Progenitor cell of endocrine pancreas (in vitro differentiated cells): ENCODE measurements at regions not wholly inside any gene's neighbourhood (a gene's known extent, or its start where the extent isn't known, plus 50 kb on each side); places are given as distances from the start of the nearest gene placed in this dataset.
"Not testable (repeated sequence)": the region's sequence is repeated elsewhere in the genome, so short reads cannot be mapped to it uniquely, and the experiment has no call there.

Source experiments
- DNase-seq: peaks from one replicate; pipeline ENCODE4 v3.0.0; 2021; ENCODE audit warnings: low spot score; ENCODE audit not compliant: unreplicated experiment
- H3K27ac Mint-ChIP-seq: 2 replicates; pipeline ENCODE4 v1.8.0; 2021; ENCODE audit warnings: mild to moderate bottlenecking, moderate library complexity, mixed read lengths
- H3K27me3 Mint-ChIP-seq: 2 replicates; pipeline ENCODE4 v1.8.0; 2021; ENCODE audit warnings: mixed read lengths
- H3K36me3 Mint-ChIP-seq: 2 replicates; pipeline ENCODE4 v1.8.0; 2022; ENCODE audit warnings: mixed read lengths; ENCODE audit not compliant: insufficient read depth
- H3K4me1 Mint-ChIP-seq: 2 replicates; pipeline ENCODE4 v1.8.0; 2021; ENCODE audit warnings: low read depth, mixed read lengths
- H3K4me3 Mint-ChIP-seq: 2 replicates; pipeline ENCODE4 v1.8.0; 2021; ENCODE audit warnings: low read depth, mild to moderate bottlenecking, moderate library complexity, mixed read lengths
- H3K9me3 Mint-ChIP-seq: 2 replicates; pipeline ENCODE4 v1.8.0; 2021; ENCODE audit warnings: low read depth, mixed read lengths
- CTCF ChIP-seq: fragments of 200-600 bp; sonication (generic); IDR thresholded peaks from one replicate; pipeline ENCODE4 v1.5.0; 2021; ENCODE audit warnings: antibody characterized with exemption, mild to moderate bottlenecking; ENCODE audit not compliant: unreplicated experiment

- Mint-ChIP-seq H3K9me3 (no peaks in the 10 kb centered on the region), H3K27me3 (peaks cover 27% of the 10 kb centered on the region), H3K4me3 (no peak overlapping the region), H3K4me1 (peaks cover 4% of the 10 kb centered on the region), H3K36me3 (no peaks in the 10 kb centered on the region), H3K27ac (no peak overlapping the region)
- no peak for DNase-seq
- no peak for TF ChIP-seq CTCF
Observed at GRCh38 chr5:174559141-174559540, 165.2 kb upstream of the MSX2 start.

GRCh38 chr5:174559566-174560090 is 164.8 kb upstream of the MSX2 start:
- Mint-ChIP-seq H3K36me3 (no peaks in the 10 kb centered on the region), H3K9me3 (no peaks in the 10 kb centered on the region), H3K4me3 (no peak overlapping the region), H3K27ac (no peak overlapping the region), H3K4me1 (peaks cover 4% of the 10 kb centered on the region), H3K27me3 (peaks cover 28% of the 10 kb centered on the region)
- DNase-seq: no peak
- TF ChIP-seq CTCF: no peak

GRCh38 chr5:174560861-174561260 is 163.5 kb upstream of the MSX2 start:
- peaks cover 4% of the 10 kb centered on the region for H3K4me1 Mint-ChIP-seq
- H3K9me3 Mint-ChIP-seq: no peaks in the 10 kb centered on the region
- H3K27ac Mint-ChIP-seq: no peak overlapping the region
- H3K36me3 Mint-ChIP-seq: no peaks in the 10 kb centered on the region
- no peak overlapping the region for H3K4me3 Mint-ChIP-seq
- no peak for TF ChIP-seq CTCF
- peaks cover 28% of the 10 kb centered on the region for H3K27me3 Mint-ChIP-seq
- DNase-seq: no peak

- not testable (repeated sequence) for H3K9me3 Mint-ChIP-seq, H3K4me3 Mint-ChIP-seq, H3K4me1 Mint-ChIP-seq
Observed at GRCh38 chr5:174563040-174563439, 161.3 kb upstream of the MSX2 start.

GRCh38 chr5:174563899-174564298 is 160.5 kb upstream of the MSX2 start:
- no peaks in the 10 kb centered on the region for H3K36me3 Mint-ChIP-seq
- H3K9me3 Mint-ChIP-seq: no peaks in the 10 kb centered on the region
- H3K4me3 Mint-ChIP-seq: no peak overlapping the region
- H3K27ac Mint-ChIP-seq: no peak overlapping the region
- no peak for DNase-seq
- H3K27me3 Mint-ChIP-seq: peaks cover 33% of the 10 kb centered on the region
- peaks cover 4% of the 10 kb centered on the region for H3K4me1 Mint-ChIP-seq
- no peak for TF ChIP-seq CTCF

More at GRCh38 chr5:174563040-174563439, 161.3 kb upstream of the MSX2 start:
- H3K27ac Mint-ChIP-seq, DNase-seq, H3K36me3 Mint-ChIP-seq: not testable (repeated sequence)
- H3K27me3 Mint-ChIP-seq: peaks cover 34% of the 10 kb centered on the region

GRCh38 chr5:174567506-174568141 is 156.8 kb upstream of the MSX2 start:
- Mint-ChIP-seq H3K27me3 (peaks cover 34% of the 10 kb centered on the region), H3K4me1 (peaks cover 3% of the 10 kb centered on the region), H3K4me3 (no peak overlapping the region), H3K36me3 (no peaks in the 10 kb centered on the region), H3K27ac (no peak overlapping the region), H3K9me3 (no peaks in the 10 kb centered on the region)
- no peak for TF ChIP-seq CTCF
- DNase-seq: no peak
